ENCODE measurements at regions not wholly inside any gene's neighbourhood (a gene's known extent, or its start where the extent isn't known, plus 50 kb on each side); places are given as distances from the start of the nearest gene placed in this dataset.

DNA sequence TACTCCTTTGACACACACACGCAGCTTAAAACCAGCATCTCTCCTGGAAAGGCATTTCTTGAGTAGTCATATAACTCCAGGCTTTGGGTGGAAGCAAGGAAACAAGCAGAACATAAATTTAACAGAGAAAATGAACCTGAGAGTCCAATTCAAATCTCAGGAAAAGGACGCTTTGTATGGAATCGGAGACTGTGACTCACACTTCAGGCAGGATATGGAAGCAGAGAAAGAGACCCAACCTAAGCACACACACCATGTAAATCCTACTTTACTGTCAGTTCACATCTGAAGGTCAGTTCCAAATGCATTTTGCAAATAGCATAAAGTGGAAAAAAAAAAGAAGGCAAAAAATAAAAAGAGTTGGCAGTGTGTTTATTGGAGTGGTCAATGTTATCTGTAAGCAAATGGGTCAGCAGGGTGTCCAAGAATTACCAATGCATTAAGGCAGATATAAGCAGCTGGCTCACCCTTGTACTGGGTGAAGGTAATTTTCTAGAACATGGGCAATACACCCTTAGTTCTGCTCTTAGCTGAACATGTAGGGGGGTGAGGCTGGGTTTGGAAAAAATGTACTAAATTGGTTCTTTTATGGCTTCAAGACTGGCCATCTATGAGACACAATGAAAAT, 283.7 kb upstream of the NT5E start:
- TF ChIP-seq, protein P1, sequence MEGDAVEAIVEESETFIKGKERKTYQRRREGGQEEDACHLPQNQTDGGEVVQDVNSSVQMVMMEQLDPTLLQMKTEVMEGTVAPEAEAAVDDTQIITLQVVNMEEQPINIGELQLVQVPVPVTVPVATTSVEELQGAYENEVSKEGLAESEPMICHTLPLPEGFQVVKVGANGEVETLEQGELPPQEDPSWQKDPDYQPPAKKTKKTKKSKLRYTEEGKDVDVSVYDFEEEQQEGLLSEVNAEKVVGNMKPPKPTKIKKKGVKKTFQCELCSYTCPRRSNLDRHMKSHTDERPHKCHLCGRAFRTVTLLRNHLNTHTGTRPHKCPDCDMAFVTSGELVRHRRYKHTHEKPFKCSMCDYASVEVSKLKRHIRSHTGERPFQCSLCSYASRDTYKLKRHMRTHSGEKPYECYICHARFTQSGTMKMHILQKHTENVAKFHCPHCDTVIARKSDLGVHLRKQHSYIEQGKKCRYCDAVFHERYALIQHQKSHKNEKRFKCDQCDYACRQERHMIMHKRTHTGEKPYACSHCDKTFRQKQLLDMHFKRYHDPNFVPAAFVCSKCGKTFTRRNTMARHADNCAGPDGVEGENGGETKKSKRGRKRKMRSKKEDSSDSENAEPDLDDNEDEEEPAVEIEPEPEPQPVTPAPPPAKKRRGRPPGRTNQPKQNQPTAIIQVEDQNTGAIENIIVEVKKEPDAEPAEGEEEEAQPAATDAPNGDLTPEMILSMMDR (IDR thresholded peaks at IDR 0.05; ENCODE audit: borderline replicate concordance, insufficient read depth, low read depth, low read length) = no peak
- H3K4me3 ChIP-seq (ENCODE audit: low read depth, low read length) = no peak overlapping the region

DNA sequence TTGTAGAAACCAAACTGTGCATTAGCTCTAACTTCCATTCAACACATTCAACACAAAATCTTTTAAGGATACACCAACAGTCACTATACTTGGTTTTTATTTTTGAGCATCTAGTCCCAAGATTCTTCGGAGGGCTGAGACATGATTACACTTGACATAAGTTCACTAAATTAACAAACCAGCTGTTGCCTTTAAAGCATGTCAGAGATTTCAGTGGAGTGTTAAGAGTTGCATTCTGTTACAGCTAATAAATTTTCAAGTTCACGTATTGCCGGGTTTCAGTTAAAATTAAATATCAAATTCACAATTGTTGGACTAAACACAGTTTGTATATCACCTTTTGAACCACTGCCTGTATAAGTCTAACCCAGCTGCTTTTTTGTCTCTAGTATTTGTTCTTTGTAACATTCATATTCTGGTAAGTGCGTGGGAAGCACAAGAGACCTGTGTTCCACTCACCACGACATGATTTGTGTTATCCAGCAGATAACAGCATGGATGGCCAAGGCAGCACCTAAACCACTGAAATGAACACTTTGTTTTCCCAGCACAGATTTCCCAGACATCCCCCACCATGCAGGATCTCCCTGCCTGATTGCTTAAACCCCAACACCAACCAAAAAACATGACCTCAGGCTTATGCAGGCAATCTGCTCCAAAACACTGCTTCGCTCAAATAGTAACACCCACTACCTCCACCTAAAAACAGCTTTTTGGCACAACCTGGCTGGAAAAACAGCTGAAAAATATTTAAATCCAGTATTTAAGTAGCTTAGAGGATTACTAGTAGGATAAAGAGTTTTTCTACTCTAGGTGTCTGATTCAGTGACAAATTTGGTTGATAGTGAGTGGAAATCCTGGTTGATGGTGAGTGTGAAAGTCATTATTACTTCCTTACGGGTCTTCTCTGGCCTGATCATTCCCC, 286.5 kb upstream of the NT5E start:
- TF ChIP-seq, protein P1 (IDR thresholded peaks at IDR 0.05; ENCODE audit: borderline replicate concordance, insufficient read depth, low read depth, low read length) = no peak
- H3K4me3 ChIP-seq (ENCODE audit: low read depth, low read length) = no peak overlapping the region

DNA sequence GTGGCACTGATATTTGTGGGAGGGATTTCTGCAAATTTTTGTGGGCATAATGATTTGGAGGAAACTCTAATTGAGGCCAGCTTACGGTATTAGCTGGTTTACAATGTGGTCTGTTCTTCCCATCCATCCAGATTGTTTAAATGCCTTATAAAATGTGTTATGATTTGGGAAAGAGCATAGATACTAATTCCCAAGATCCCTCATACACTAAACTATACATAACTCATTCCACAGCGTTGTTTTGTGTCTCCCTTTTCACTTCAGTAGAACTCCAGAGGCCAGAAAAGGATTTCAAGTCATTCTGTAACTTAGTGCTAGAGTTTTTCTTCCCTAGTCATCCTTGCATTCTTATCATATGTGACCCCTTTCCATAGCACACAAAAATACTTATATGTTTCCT, 292.6 kb upstream of the NT5E start:
- TF ChIP-seq, protein P1 (IDR thresholded peaks at IDR 0.05; ENCODE audit: borderline replicate concordance, insufficient read depth, low read depth, low read length) = no peak
- H3K4me3 ChIP-seq (ENCODE audit: low read depth, low read length) = no peak overlapping the region

DNA sequence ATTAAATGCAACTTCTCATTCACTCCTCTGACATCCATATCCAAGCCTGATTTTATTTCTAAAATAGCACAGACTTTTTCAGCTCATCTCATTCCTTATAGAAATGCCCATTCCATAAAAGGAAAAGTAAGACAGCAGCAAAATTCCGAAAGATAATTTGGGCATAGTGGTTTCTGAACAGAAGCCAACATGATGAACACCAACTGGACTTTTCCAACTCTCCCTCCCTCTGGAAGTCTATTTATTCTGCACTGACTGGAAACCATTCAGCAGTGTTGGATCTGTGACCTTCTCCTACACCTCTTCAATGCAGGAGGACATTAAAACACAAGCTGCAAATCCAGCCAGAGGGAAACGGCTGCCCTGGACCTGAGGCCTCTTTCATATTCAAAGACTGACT, 306.2 kb upstream of the NT5E start:
- H3K4me3 ChIP-seq (ENCODE audit: low read depth, low read length) = no peak overlapping the region
- TF ChIP-seq, protein P1 (IDR thresholded peaks at IDR 0.05; ENCODE audit: borderline replicate concordance, insufficient read depth, low read depth, low read length) = no peak

DNA sequence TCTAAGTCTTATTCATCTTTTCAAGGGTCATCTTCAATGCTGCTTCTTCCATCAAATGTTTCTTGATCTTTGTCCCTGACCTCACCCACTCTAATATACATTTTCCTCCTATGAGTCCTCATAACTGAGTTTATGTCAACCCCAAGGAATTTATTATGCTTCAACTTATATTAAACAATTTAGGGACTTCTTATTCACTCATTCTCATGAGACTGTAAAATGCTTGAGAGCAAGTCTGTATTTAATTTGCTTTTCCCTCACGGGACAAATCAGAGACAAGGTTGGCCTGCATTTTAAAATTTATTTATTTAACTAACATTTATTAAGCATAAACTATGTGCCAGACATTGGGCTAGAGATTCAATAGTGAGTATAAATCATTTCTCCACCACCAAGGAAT, 312.0 kb upstream of the NT5E start:
- no peak overlapping the region for H3K4me3 ChIP-seq (ENCODE audit: low read depth, low read length)
- TF ChIP-seq, protein P1 (IDR thresholded peaks at IDR 0.05; ENCODE audit: borderline replicate concordance, insufficient read depth, low read depth, low read length) = no peak

DNA sequence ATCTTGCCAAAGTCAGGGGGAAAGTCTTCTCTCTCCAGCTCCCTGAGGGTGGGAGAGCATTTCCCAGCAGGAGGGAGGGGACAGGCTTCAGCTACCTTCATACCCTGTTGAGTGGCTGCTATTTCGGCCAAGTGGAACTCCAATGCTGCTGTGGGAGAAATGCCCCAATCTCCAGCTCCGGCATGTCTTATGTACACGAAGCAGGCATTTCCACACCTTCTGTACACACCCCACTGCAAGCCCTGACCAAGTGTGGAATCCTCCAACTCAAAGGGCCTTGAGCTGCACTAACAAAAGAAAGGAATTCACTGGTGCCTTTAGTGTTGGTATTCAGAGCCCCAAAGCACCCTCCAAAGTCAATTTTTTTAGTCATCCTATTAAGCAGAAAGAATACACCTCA, 313.6 kb upstream of the NT5E start:
- H3K4me3 ChIP-seq (ENCODE audit: low read depth, low read length) = no peak overlapping the region
- TF ChIP-seq, protein P1 (IDR thresholded peaks at IDR 0.05; ENCODE audit: borderline replicate concordance, insufficient read depth, low read depth, low read length) = no peak
